ENCODE measurements at regions not wholly inside any gene's neighbourhood (a gene's known extent, or its start where the extent isn't known, plus 50 kb on each side); places are given as distances from the start of the nearest gene placed in this dataset.

GRCh38 chr18:55762424-55762823, 174.4 kb upstream of the TCF4 start:
- Histone ChIP-seq H3K4me3 (no peak overlapping the region), H3K27me3 (no peaks in the 10 kb centered on the region), H3K9me3 (no peaks in the 10 kb centered on the region), H3K36me3 (no peaks in the 10 kb centered on the region), H3K27ac (no peak overlapping the region), H3K4me1 (no peaks in the 10 kb centered on the region)
- no peak for ATAC-seq
- in situ Hi-C loops (cut with MboI; ENCODE audit: low sequenced_read_pairs in 4 of 4) (no loop called here), intact Hi-C loops (cut with DNase I; ENCODE audit: low total_unique reads) (no loop called here)
- TF ChIP-seq POLR2A (IDR thresholded peaks at IDR 0.05) (no peak), CTCF (IDR thresholded peaks at IDR 0.05 in 4 of 5, conservative IDR thresholded peaks at IDR 0.05 in 1 of 5) (no peak)
- DNase-seq = no peak

- intact Hi-C loops (cut with DNase I; ENCODE audit: low total_unique reads) = no loop called here
Measured at GRCh38 chr18:55753643-55754263, 165.8 kb upstream of the TCF4 start.

DNA sequence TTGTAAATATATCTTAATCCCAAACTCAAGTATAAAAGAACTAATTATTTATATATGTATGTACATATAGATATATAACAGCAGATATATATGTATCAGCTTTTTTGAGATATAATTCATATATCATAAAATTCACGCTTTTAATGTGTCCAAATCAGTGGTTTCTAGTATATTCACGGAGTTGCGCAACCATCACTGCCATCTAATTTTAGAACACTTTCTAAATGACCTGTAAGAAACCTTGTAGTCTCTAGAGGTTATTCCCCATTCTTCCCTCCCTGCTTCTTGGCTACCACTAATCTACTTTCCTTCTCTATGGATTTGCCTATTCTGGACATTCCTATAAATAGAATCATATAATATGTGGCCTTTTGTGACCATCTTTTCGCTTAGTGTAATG, 163.5 kb upstream of the TCF4 start:
- intact Hi-C loops (cut with DNase I; ENCODE audit: low total_unique reads) = no loop called here

More at GRCh38 chr18:55753643-55754263, 165.8 kb upstream of the TCF4 start:
- DNase-seq (no peak), ATAC-seq (no peak)
- Histone ChIP-seq H3K4me3 (no peak overlapping the region), H3K4me1 (no peaks in the 10 kb centered on the region), H3K9me3 (no peaks in the 10 kb centered on the region), H3K27ac (no peak overlapping the region), H3K36me3 (no peaks in the 10 kb centered on the region), H3K27me3 (no peaks in the 10 kb centered on the region)
- in situ Hi-C loops (cut with MboI; ENCODE audit: low sequenced_read_pairs in 4 of 4) = no loop called here
- no peak for TF ChIP-seq CTCF (IDR thresholded peaks at IDR 0.05 in 4 of 5, conservative IDR thresholded peaks at IDR 0.05 in 1 of 5)
- no peak for TF ChIP-seq POLR2A (IDR thresholded peaks at IDR 0.05)

GRCh38 chr18:55748227-55748738, 160.3 kb upstream of the TCF4 start:
- DNase-seq (no peak), ATAC-seq (no peak)
- Histone ChIP-seq H3K9me3 (no peaks in the 10 kb centered on the region), H3K4me1 (no peaks in the 10 kb centered on the region), H3K27me3 (no peaks in the 10 kb centered on the region), H3K36me3 (no peaks in the 10 kb centered on the region), H3K27ac (no peak overlapping the region), H3K4me3 (no peak overlapping the region)
- in situ Hi-C loops (cut with MboI; ENCODE audit: low sequenced_read_pairs in 4 of 4) (no loop called here), intact Hi-C loops (cut with DNase I; ENCODE audit: low total_unique reads) (no loop called here)
- TF ChIP-seq POLR2A (IDR thresholded peaks at IDR 0.05) (no peak), CTCF (IDR thresholded peaks at IDR 0.05 in 4 of 5, conservative IDR thresholded peaks at IDR 0.05 in 1 of 5) (no peak)

More for the DNA sequence above, 163.5 kb upstream of the TCF4 start:
- H3K27ac ChIP-seq = no peak overlapping the region
- no peak overlapping the region for H3K4me3 ChIP-seq
- H3K9me3 ChIP-seq = no peaks in the 10 kb centered on the region
- in situ Hi-C loops (cut with MboI; ENCODE audit: low sequenced_read_pairs in 4 of 4) = no loop called here
- DNase-seq (no peak), ATAC-seq (no peak)
- H3K27me3 ChIP-seq = no peaks in the 10 kb centered on the region
- H3K4me1 ChIP-seq = no peaks in the 10 kb centered on the region
- no peak for TF ChIP-seq CTCF (IDR thresholded peaks at IDR 0.05 in 4 of 5, conservative IDR thresholded peaks at IDR 0.05 in 1 of 5)
- TF ChIP-seq POLR2A (IDR thresholded peaks at IDR 0.05) = no peak
- no peaks in the 10 kb centered on the region for H3K36me3 ChIP-seq

- H3K27ac ChIP-seq = no peak overlapping the region
- H3K4me3 ChIP-seq = no peak overlapping the region
- in situ Hi-C loops (cut with MboI; ENCODE audit: low sequenced_read_pairs in 4 of 4) = no loop called here
- no peak for TF ChIP-seq CTCF (IDR thresholded peaks at IDR 0.05 in 4 of 5, conservative IDR thresholded peaks at IDR 0.05 in 1 of 5)
- no peak for TF ChIP-seq POLR2A (IDR thresholded peaks at IDR 0.05)
- no peaks in the 10 kb centered on the region for H3K36me3 ChIP-seq
- ATAC-seq (no peak), DNase-seq (no peak)
- no peaks in the 10 kb centered on the region for H3K4me1 ChIP-seq
- intact Hi-C loops (cut with DNase I; ENCODE audit: low total_unique reads) = no loop called here
- no peaks in the 10 kb centered on the region for H3K9me3 ChIP-seq
- H3K27me3 ChIP-seq = no peaks in the 10 kb centered on the region
Measured at GRCh38 chr18:55744206-55744605, 156.2 kb upstream of the TCF4 start.

All from gastrocnemius medialis (tissue), 4 donors.